Stimulated activated CD4-positive, alpha-beta T cell treated with anti-CD3 and anti-CD28 coated beads, Interleukin-1b, Interleukin-23, amount 100 ng/mL, for 48 hours (primary cell): ENCODE measurements at regions not wholly inside any gene's neighbourhood (a gene's known extent, or its start where the extent isn't known, plus 50 kb on each side); places are given as distances from the start of the nearest gene placed in this dataset.
"Not testable (repeated sequence)": the region's sequence is repeated elsewhere in the genome, so short reads cannot be mapped to it uniquely, and the experiment has no call there.

Source experiments
- DNase-seq: peaks from one replicate; pipeline ENCODE4 v3.0.0-alpha.2; 2020

DNA sequence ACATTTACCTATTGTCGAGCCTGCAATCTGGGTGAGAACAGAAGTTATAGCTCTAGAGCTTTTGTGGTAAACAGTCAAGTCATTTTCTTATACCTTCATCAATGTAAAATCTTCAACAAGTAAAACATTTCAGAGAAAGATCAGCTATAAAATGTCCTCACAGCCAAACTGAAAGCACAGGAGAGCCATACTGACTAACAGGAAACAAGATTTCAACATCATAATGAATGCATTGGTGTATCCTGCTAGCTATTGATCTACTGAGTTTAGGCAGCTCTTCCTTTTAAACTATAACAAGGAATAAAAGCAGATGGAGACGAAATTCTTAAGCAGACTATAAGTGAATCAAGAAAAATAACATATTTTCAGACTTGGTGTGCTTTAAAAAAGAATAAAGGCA, 1522.9 kb upstream of the WWC1 start:
- no peak for DNase-seq

DNA sequence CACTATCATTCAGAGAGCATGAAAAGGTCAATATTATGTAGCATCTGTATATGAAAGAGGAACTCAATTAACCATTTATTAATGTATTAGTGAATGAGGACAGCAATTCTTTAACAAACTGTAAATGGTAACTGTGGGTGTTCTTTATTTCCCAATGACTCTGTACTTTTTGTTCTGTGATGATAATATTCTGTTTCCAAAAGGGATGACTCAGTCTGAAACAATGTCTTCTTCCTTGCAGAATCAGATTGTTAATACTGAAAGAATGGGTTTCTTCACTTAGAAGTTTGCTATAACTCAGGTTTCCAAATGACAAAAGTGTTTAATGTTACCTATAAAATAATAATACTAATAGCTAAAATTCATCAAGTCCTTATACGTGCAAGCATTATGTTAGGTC, 1518.7 kb upstream of the WWC1 start:
- no peak for DNase-seq

DNA sequence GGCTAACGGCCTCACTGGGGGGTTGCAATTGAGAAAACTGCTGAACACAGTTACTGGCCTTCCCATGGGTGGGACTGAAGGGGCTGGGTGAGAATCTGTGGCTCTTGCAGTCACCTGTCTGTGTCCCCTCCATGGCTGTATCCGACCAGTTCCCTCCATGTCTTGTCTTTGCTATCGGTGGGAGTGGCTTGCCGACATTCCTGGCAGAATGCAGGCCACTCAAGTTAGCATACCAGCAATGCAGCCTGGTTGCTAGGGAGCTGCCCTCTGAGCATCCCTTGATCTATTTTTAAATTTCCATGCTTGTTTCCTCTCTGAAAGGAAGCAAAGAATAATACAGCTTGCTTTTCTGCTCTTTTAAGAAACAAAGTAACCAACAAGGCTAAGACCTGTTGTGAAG, 1509.7 kb upstream of the WWC1 start:
- no peak for DNase-seq

DNA sequence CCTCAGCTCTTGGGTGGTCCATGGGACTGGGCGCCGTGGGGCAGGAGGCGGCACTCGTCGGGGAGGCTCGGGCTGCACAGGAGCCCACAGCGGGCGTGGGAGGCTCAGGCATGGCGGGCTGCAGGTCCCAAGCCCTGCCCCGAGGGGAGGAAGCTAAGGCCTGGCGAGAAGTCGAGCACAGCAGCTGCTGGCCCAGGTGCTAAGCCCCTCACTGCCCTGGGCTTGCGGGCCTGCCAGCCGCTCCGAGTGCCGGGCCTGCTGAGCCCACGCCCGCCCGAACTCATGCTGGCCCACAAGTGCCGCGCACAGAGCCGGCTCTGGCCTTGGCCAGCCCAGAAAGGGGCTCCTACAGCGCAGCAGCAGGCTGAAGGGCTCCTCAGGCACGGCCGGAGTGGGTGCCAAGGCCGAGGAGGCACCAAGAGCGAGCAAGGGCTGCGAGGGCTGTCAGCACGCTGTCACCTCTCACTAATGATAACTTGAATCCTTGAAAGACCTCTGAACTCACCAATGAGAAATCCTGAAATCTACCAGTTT, 1506.8 kb upstream of the WWC1 start:
- DNase-seq = no peak

DNA sequence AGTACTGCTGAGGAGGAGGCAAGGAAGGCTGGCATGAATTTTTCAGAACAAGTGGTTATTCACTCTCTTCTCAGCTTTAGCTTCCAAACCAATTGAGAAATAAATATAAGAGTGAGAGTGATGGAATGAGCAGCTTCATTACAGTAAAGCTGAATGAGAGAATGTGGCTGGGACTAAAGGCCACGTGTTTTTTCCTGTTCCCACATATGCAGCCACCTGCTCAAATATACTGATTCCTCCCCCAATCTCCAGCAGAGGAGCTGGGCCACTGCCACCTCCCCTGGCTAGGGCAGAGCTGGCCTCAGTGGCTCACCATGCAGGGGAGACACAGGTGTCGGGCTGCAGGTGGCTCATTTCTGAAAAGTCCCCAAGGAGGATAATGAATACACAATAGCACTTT, 1505.3 kb upstream of the WWC1 start:
- no peak for DNase-seq

GRCh38 chr5:166786889-166787288, 1504.6 kb upstream of the WWC1 start:
- DNase-seq = no peak

DNA sequence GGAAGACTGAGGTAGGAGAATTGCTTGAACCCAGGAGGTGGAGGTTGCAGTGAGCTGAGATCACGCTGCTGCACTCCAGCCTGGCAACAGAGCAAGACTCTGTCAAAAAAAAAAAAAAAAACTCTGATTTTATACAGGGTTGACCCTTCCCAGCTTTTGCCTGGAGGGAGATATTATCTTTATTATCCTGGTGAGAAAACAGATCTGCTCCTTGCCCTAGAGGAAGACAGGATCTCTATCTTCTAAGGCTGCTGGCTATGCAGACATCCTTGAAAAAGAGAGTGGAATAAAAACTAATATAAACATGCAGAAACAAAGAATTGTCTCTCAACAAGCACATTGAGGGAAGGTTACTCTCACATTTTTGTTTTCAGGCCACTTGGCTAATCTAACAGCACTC, 1503.4 kb upstream of the WWC1 start:
- no peak for DNase-seq

DNA sequence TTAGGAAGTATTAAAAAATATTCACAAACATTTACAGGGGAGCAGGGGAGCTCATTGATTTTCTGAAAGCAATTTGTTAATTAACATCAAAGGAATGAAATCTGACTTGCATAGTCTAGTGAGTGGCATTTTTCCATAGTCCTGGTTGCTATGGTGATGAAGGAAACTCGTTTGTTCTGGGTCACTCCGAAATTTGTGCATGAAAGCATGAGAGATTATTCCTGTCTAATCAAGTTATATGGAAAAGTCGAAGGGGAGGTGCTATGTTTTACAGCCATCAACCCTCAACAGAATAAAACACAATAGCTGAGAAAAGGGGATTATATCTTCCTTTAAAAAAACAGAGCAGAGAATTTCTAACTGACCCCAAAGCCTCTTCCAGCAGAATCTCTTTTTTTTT, 1495.7 kb upstream of the WWC1 start:
- no peak for DNase-seq

- DNase-seq = no peak
Observed at GRCh38 chr5:166803058-166803457, 1488.4 kb upstream of the WWC1 start.

DNA sequence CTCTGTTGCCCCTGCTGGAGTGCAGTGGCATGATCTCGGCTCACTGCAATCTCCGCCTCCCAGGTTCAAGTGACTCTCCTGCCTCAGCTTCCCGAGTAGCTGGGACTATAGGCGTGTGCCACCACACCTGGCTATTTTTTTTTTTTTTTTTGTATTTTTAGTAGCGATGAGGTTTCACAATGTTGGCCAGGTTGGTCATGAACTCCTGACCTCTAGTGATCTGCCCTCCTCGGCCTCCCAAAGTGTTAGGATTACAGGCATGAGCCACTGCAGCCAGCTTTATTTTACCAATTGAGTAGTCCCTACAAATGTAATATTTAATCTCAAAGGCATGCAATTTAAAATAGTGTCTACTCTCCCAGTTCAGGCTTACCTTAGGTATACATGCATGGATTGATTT, 1487.2 kb upstream of the WWC1 start:
- DNase-seq = not testable (repeated sequence)

DNA sequence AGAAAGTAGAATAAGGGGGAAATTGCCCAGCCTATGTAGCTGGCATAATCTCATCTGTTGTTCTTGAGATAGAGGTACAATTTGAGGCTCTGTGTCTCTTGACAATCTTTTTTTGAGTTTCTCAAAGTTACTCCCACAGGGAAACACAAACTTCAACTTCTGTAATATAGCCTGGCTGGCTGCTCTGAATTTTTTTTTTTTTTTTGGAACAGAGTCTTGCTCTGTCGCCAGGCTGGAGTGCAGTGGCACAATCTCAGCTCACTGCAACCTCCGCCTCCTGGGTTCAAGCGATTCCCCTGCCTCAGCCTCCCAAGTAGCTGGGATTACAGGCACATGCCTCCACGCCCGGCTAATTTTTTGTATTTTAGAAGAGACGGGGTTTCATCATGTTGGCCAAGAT, 1486.8 kb upstream of the WWC1 start:
- not testable (repeated sequence) for DNase-seq

- not testable (repeated sequence) for DNase-seq
Observed at GRCh38 chr5:166810093-166810658, 1481.3 kb upstream of the WWC1 start.

- no peak for DNase-seq
Observed at GRCh38 chr5:166810721-166811120, 1480.7 kb upstream of the WWC1 start.

DNA sequence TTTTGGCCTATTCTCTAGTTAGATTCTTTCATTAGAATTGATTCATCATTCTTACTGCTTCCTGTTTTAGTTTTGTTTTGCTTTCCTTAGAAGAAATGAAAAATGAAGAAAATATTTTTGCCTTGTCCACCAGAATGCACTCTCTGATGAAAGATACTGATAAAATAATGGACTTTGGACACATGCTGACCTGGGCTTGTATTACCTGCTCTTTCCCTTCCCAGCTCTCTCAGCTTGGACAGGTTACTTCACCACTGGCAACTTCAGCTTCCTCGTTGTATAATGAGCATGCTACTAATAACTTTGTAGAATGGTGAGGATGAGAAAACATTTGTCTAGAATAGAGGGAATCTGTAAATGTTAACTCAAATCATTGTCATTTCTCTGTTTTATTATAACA, 1468.1 kb upstream of the WWC1 start:
- DNase-seq = no peak

DNA sequence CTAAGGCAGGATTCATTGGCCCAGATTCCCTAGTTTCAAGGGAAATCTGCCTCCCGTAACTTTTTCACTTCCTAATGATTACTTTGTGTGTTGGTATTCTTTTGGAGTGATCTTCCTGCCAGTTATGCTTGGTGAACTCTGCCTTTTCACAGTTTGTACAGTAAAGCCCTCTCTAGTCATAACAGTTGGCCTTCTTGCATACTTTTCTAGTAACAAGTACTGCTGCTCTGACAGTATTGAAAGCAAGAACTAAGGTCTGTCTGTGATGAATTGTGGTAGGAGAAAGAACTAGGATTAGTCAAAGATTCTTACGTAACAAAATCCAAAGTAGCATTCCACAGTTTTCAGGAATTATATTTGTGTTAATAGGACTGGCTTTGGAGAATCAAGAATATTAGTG, 1457.2 kb upstream of the WWC1 start:
- no peak for DNase-seq

DNA sequence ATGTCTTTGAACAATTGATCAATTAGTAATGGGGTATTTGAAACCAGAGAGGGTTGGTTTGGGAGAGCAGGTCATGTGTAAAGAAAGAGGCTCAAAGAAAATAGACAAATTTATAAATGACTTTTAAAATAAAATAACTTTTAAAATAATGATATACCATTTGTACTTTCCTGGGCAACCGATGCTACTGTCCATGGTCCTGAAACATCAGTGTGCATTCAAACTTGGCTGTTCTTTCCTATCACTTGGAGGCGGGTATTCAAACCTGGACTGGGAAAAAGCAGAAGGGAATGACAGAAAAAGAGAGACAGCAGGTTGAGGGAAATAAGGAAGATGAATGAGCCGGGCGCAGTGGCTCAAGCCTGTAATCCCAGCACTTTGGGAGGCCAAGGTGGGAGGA, 1446.4 kb upstream of the WWC1 start:
- DNase-seq = no peak

GRCh38 chr5:166856791-166857190, 1434.7 kb upstream of the WWC1 start:
- no peak for DNase-seq

- no peak for DNase-seq
Observed at GRCh38 chr5:166860426-166860825, 1431.0 kb upstream of the WWC1 start.

- DNase-seq = no peak
Observed at GRCh38 chr5:166862581-166862980, 1428.9 kb upstream of the WWC1 start.

DNA sequence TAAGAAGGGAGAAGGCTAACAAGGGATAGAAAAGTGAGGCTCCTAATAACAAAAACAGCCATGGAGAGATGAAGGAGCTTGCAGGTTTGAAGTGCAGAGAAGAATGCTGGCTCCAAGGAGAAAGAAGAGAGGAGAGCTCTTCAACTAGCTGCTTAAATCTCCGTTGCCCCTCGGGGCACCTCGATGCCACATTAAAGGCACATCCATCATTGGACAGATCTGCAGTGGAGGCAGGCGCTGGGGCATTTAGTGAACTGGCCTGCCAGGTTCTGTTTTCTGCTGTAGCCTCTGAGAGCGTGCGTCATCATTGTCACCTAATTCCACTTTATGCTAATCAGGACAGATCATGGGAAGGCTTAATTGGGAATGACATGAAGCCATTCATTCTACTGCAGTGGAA, 1426.2 kb upstream of the WWC1 start:
- DNase-seq = no peak

DNA sequence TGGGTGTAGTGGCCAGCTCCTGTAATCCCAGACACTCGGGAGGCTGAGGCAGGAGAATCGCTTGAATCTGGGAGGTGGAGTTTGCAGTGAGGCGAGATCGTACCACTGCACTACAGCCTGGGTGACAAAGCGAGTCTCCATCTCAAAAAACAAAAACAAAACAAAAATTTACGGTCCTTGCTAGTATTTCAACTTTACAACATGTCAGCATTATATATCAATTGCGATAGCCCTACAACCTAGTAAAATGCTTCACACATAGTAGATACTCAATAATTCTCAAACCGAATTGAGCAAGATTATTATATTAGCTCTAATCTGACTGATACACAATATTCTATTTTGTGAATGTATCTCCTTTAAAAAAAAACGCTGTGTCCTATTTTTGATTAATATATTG, 1411.0 kb upstream of the WWC1 start:
- DNase-seq = no peak

DNA sequence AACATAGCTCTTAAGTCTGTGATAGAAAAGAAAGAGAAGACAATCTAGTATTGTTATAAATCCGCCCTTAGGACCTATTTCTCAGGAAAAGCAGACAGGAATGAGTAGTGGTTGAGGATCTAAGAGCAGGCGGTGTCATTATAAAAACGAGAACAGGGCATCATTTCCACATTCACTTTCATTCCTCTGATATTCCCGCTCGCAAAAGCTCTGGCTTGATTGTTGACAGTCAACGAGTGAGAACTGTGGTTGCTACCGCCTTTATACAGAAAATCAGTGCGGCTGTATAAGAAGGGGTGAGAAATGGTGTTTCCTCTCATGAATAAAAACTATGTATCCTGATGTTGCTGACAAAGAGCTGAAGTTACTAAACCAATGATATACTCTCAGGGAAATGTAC, 1409.6 kb upstream of the WWC1 start:
- no peak for DNase-seq

DNA sequence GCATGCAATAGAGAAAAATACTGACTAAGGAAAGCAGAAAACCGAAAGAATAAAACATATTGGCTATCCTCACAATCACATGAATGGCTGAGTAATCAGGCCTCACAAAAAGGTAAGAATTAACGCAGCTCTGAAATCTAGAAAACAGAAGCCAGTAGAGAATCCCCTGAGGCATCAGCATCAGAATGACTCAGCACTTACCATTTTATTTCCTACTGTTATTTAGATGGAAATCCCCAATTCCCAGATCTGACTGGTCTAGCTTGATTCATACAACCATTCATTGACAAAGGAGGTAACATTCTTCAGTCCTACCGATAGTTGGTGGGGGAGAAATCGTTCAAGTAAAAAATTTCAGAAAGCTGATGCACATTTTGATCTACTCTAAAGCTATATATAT, 1408.4 kb upstream of the WWC1 start:
- DNase-seq = no peak

DNA sequence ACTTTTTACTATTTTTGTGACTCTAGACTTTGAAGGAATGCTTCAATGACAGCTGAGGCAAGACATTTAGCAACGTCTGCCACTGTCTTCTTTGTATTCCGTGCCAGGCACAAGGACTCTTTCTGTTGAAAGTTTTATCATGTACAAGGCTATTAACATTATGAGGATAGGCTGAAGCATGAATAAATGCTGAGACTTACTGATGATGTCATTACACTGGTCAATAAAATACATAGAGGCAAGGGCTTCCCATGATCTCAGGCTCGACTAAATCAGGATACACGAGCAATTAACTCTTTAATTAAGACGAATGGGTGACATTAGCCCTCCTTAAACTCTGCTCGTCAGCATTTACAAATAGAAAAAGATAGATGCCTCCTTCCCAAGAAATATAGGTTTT, 1393.3 kb upstream of the WWC1 start:
- no peak for DNase-seq

- no peak for DNase-seq
Observed at GRCh38 chr5:166899343-166899742, 1392.1 kb upstream of the WWC1 start.

DNA sequence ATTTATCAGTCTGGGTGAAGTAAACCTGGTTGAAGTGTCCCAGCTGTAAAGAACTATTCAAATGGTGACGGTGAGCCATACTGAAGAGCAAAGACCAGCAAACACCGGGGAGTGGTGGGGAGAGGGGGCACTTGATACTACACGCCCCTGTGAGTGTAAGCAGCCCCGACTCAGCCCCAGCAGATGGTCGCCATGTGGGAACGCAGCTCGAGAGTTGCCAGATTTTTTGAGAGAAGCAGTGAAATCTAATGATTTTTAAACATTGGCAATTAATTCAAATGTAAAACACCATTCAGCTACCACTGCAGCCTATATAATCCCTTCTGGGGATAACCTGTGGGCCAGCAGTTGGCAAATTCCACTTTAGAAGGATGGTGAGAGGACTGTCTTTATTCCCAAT, 1386.9 kb upstream of the WWC1 start:
- no peak for DNase-seq
